Endothelial cell (in vitro differentiated cells): ENCODE measurements at regions not wholly inside any gene's neighbourhood (a gene's known extent, or its start where the extent isn't known, plus 50 kb on each side); places are given as distances from the start of the nearest gene placed in this dataset.

Experiments used
- DNase-seq: peaks from one replicate; pipeline ENCODE4 v3.0.0; 2021; ENCODE audit warnings: low spot score
- H3K27ac Mint-ChIP-seq: one replicate; pipeline ENCODE4 v1.8.0; 2021; ENCODE audit warnings: mixed read lengths, inconsistent platforms; ENCODE audit not compliant: unreplicated experiment
- H3K27me3 Mint-ChIP-seq: one replicate; pipeline ENCODE4 v1.8.0; 2021; ENCODE audit warnings: mild to moderate bottlenecking, moderate library complexity, mixed read lengths, inconsistent platforms; ENCODE audit not compliant: unreplicated experiment
- H3K36me3 Mint-ChIP-seq: one replicate; pipeline ENCODE4 v1.8.0; 2021; ENCODE audit warnings: mild to moderate bottlenecking, low read depth, mixed read lengths, inconsistent platforms; ENCODE audit not compliant: unreplicated experiment
- H3K4me1 Mint-ChIP-seq: one replicate; pipeline ENCODE4 v1.8.0; 2021; ENCODE audit warnings: mild to moderate bottlenecking, mixed read lengths, inconsistent platforms; ENCODE audit not compliant: unreplicated experiment
- H3K4me3 Mint-ChIP-seq: one replicate; pipeline ENCODE4 v1.8.0; 2021; ENCODE audit warnings: mild to moderate bottlenecking, mixed read lengths, inconsistent platforms; ENCODE audit not compliant: unreplicated experiment
- H3K9me3 Mint-ChIP-seq: one replicate; pipeline ENCODE4 v1.8.0; 2021; ENCODE audit warnings: mixed read lengths, inconsistent platforms; ENCODE audit not compliant: unreplicated experiment
- CTCF ChIP-seq: fragments of 200-600 bp; sonication (generic); IDR thresholded peaks from one replicate; pipeline ENCODE4 v1.5.0; 2021; ENCODE audit warnings: antibody characterized with exemption; ENCODE audit not compliant: unreplicated experiment

- no peak overlapping the region for H3K4me3 Mint-ChIP-seq
- H3K4me1 Mint-ChIP-seq, result no peaks in the 10 kb centered on the region
Observed at GRCh38 chr13:68929075-68929745, 1178.4 kb upstream of the ATXN8OS start.

GRCh38 chr13:68927387-68928026, 1180.1 kb upstream of the ATXN8OS start:
- no peaks in the 10 kb centered on the region for H3K9me3 Mint-ChIP-seq
- TF ChIP-seq CTCF, result peak; percentile 41
- no peaks in the 10 kb centered on the region for H3K27me3 Mint-ChIP-seq
- H3K4me3 Mint-ChIP-seq, result no peak overlapping the region
- H3K27ac Mint-ChIP-seq, result no peak overlapping the region
- peak; percentile 44 for DNase-seq
- H3K4me1 Mint-ChIP-seq, result no peaks in the 10 kb centered on the region
- no peaks in the 10 kb centered on the region for H3K36me3 Mint-ChIP-seq

More at GRCh38 chr13:68929075-68929745, 1178.4 kb upstream of the ATXN8OS start:
- DNase-seq, result no peak
- no peaks in the 10 kb centered on the region for H3K27me3 Mint-ChIP-seq
- no peaks in the 10 kb centered on the region for H3K36me3 Mint-ChIP-seq
- no peak for TF ChIP-seq CTCF
- no peaks in the 10 kb centered on the region for H3K9me3 Mint-ChIP-seq
- H3K27ac Mint-ChIP-seq, result no peak overlapping the region

GRCh38 chr13:68923995-68924394, 1183.6 kb upstream of the ATXN8OS start:
- Mint-ChIP-seq H3K27me3 (no peaks in the 10 kb centered on the region), H3K36me3 (no peaks in the 10 kb centered on the region), H3K27ac (no peak overlapping the region), H3K9me3 (no peaks in the 10 kb centered on the region), H3K4me1 (no peaks in the 10 kb centered on the region), H3K4me3 (no peak overlapping the region)
- TF ChIP-seq CTCF, result no peak
- no peak for DNase-seq

- no peak for TF ChIP-seq CTCF
- Mint-ChIP-seq H3K4me3 (no peak overlapping the region), H3K36me3 (peaks cover 3% of the 10 kb centered on the region), H3K27me3 (peaks cover 4% of the 10 kb centered on the region), H3K27ac (no peak overlapping the region), H3K4me1 (no peaks in the 10 kb centered on the region), H3K9me3 (peaks cover 11% of the 10 kb centered on the region)
- no peak for DNase-seq
Observed at GRCh38 chr13:68908879-68909278, 1198.7 kb upstream of the ATXN8OS start.

GRCh38 chr13:68905186-68905585, 1202.4 kb upstream of the ATXN8OS start:
- Mint-ChIP-seq H3K36me3 (peaks cover 3% of the 10 kb centered on the region), H3K27ac (no peak overlapping the region), H3K9me3 (peaks cover 11% of the 10 kb centered on the region), H3K27me3 (no peaks in the 10 kb centered on the region), H3K4me1 (no peaks in the 10 kb centered on the region), H3K4me3 (no peak overlapping the region)
- TF ChIP-seq CTCF, result no peak
- no peak for DNase-seq
